HFFc6 (cell line): ENCODE measurements at regions not wholly inside any gene's neighbourhood (a gene's known extent, or its start where the extent isn't known, plus 50 kb on each side); places are given as distances from the start of the nearest gene placed in this dataset.

Experiments used
- DNase-seq: peaks from one replicate; pipeline ENCODE4 v3.0.0-alpha.2; 2018
- H3K27ac Mint-ChIP-seq: 2 replicates; pipeline ENCODE4 v1.8.0; 2020; ENCODE audit warnings: mild to moderate bottlenecking, mixed read lengths
- H3K27me3 Mint-ChIP-seq: 2 replicates; pipeline ENCODE4 v1.8.0; 2021; ENCODE audit warnings: mild to moderate bottlenecking, moderate library complexity, mixed read lengths; ENCODE audit not compliant: insufficient read depth
- H3K36me3 Mint-ChIP-seq: 2 replicates; pipeline ENCODE4 v1.8.0; 2021; ENCODE audit warnings: low read depth, mixed read lengths
- H3K4me1 Mint-ChIP-seq: 2 replicates; pipeline ENCODE4 v1.8.0; 2020; ENCODE audit warnings: low read depth, mixed read lengths
- H3K4me3 Mint-ChIP-seq: 2 replicates; pipeline ENCODE4 v1.8.0; 2020; ENCODE audit warnings: mild to moderate bottlenecking, moderate library complexity, mixed read lengths
- H3K9me3 Mint-ChIP-seq: 2 replicates; pipeline ENCODE4 v1.8.0; 2020; ENCODE audit warnings: mild to moderate bottlenecking, mixed read lengths
- CTCF ChIP-seq: fragments of 200-600 bp; sonication (generic); IDR thresholded peaks from 2 replicates; pipeline ENCODE4 v1.5.0; 2021; ENCODE audit warnings: antibody characterized with exemption, mild to moderate bottlenecking

- no peaks in the 10 kb centered on the region for H3K4me1 Mint-ChIP-seq
- H3K27me3 Mint-ChIP-seq = no peaks in the 10 kb centered on the region
- H3K27ac Mint-ChIP-seq = no peak overlapping the region
- peaks cover 64% of the 10 kb centered on the region for H3K9me3 Mint-ChIP-seq
- H3K36me3 Mint-ChIP-seq = no peaks in the 10 kb centered on the region
- no peak overlapping the region for H3K4me3 Mint-ChIP-seq
- no peak for TF ChIP-seq CTCF
- no peak for DNase-seq
Observed at GRCh38 chr13:78909276-78909675, 250.3 kb upstream of the OBI1 start.

GRCh38 chr13:78907006-78907405 is 248.1 kb upstream of the OBI1 start:
- Mint-ChIP-seq H3K9me3 (peaks cover 54% of the 10 kb centered on the region), H3K4me1 (no peaks in the 10 kb centered on the region), H3K4me3 (no peak overlapping the region), H3K27ac (no peak overlapping the region), H3K27me3 (no peaks in the 10 kb centered on the region; the same call in 1 of the 2 replicates), H3K36me3 (no peaks in the 10 kb centered on the region)
- no peak for TF ChIP-seq CTCF
- DNase-seq = no peak

GRCh38 chr13:78897200-78897599 is 238.2 kb upstream of the OBI1 start:
- Mint-ChIP-seq H3K9me3 (peaks cover 22% of the 10 kb centered on the region), H3K36me3 (no peaks in the 10 kb centered on the region), H3K4me3 (no peak overlapping the region), H3K27me3 (no peaks in the 10 kb centered on the region), H3K4me1 (no peaks in the 10 kb centered on the region), H3K27ac (no peak overlapping the region)
- TF ChIP-seq CTCF = no peak
- DNase-seq = no peak

- Mint-ChIP-seq H3K36me3 (no peaks in the 10 kb centered on the region), H3K27ac (no peak overlapping the region), H3K4me1 (no peaks in the 10 kb centered on the region), H3K9me3 (peaks cover 19% of the 10 kb centered on the region), H3K4me3 (no peak overlapping the region), H3K27me3 (no peaks in the 10 kb centered on the region)
- no peak for DNase-seq
- no peak for TF ChIP-seq CTCF
Observed at GRCh38 chr13:78884571-78884970, 225.6 kb upstream of the OBI1 start.

GRCh38 chr13:78881751-78882150 is 222.8 kb upstream of the OBI1 start:
- Mint-ChIP-seq H3K9me3 (peaks cover 30% of the 10 kb centered on the region), H3K27me3 (no peaks in the 10 kb centered on the region), H3K4me1 (no peaks in the 10 kb centered on the region), H3K27ac (no peak overlapping the region), H3K4me3 (no peak overlapping the region), H3K36me3 (no peaks in the 10 kb centered on the region)
- no peak for DNase-seq
- no peak for TF ChIP-seq CTCF

GRCh38 chr13:78881054-78881453 is 222.1 kb upstream of the OBI1 start:
- DNase-seq = no peak
- H3K4me3 Mint-ChIP-seq = no peak overlapping the region
- H3K27ac Mint-ChIP-seq = no peak overlapping the region
- no peak for TF ChIP-seq CTCF
- no peaks in the 10 kb centered on the region for H3K36me3 Mint-ChIP-seq
- H3K27me3 Mint-ChIP-seq = no peaks in the 10 kb centered on the region
- H3K4me1 Mint-ChIP-seq = no peaks in the 10 kb centered on the region
- H3K9me3 Mint-ChIP-seq = peaks cover 27% of the 10 kb centered on the region
